ENCODE measurements at regions not wholly inside any gene's neighbourhood (a gene's known extent, or its start where the extent isn't known, plus 50 kb on each side); places are given as distances from the start of the nearest gene placed in this dataset.

DNA sequence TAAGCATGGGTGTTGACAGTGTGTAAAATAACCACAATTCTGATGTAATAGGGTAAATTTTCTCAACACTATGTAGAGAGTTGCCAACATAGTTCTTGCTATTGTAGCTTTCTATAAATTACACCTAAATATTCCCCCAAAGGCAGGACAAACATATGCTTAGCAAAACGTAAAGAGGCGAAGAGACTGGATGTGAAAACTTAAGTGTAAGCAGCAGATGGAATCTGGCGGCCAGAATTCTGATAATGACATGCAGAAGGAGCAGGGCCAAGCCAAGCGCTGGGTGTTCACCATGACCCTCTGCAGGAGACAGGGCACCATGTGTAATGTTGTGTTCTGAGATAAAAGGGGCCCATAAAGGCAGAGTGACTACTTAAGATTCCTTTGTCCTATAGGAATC, 105.2 kb upstream of the ZNF521 start:
- TF ChIP-seq POLR2AphosphoS5 (IDR thresholded peaks at IDR 0.05) (no peak), CTCF (IDR thresholded peaks at IDR 0.05) (no peak)
